SK-N-SH (cell line): ENCODE measurements at regions not wholly inside any gene's neighbourhood (a gene's known extent, or its start where the extent isn't known, plus 50 kb on each side); places are given as distances from the start of the nearest gene placed in this dataset.

Source experiments
- CTCF ChIA-PET: fragments of 300-600, 350-600 bp; formaldehyde crosslinking; extraction: SDS; loops from one replicate; lab custom pipeline; 2021; lab: Yijun Ruan, JAX
- POLR2A ChIA-PET: fragments of 350-600 bp; sonication (Branson Sonifier 250); formaldehyde crosslinking; extraction: SDS; loops from one replicate; lab custom pipeline; 2020; ENCODE audit warnings: antibody characterized with exemption, inconsistent platforms; lab: Yijun Ruan, JAX
- DNase-seq: peaks from one replicate; pipeline ENCODE4 v3.0.0; 2012
- H2AFZ ChIP-seq: fragments of 200-600 bp; sonication (generic); 2 replicates; pipeline ENCODE4 v1.8.1; 2016; ENCODE audit warnings: antibody characterized with exemption, mild to moderate bottlenecking, low read depth
- H3F3A ChIP-seq: fragments of 200-600 bp; sonication (generic); replicated peaks from 2 replicates; pipeline ENCODE3; 2016; ENCODE audit warnings: antibody characterized with exemption, mild to moderate bottlenecking; ENCODE audit not compliant: insufficient read depth
- H3K27ac ChIP-seq, 2 experiments: fragments of 200-500 bp in 1 of 2; fragments of 200-600 bp in 1 of 2; sonication (Bioruptor generic) in 1 of 2; sonication (generic), shearing (Covaris generic) in 1 of 2; 2 replicates each; pipeline versions ENCODE4 v1.5.1 to v1.6.1; 2014 to 2016; ENCODE audit warnings: low read depth in 2 of 2, inconsistent platforms in 1 of 2, low read length in 1 of 2, mild to moderate bottlenecking in 1 of 2, mixed read lengths in 1 of 2
- H3K27me3 ChIP-seq: fragments of 200-600 bp; sonication (generic), shearing (Covaris generic); 2 replicates; pipeline ENCODE4 v1.6.1; 2016; ENCODE audit warnings: mixed run types; ENCODE audit not compliant: insufficient read depth
- H3K36me3 ChIP-seq, 2 experiments: fragments of 200-500 bp in 1 of 2; fragments of 200-600 bp in 1 of 2; sonication (Bioruptor generic) in 1 of 2; sonication (generic) in 1 of 2; replicated peaks in 1 of 2; 2 replicates each; pipeline versions ENCODE3 to v1.5.1; 2014 to 2016; ENCODE audit warnings: low read length in 1 of 2, mild to moderate bottlenecking in 1 of 2; ENCODE audit not compliant: insufficient read depth in 2 of 2, control insufficient read depth in 1 of 2
- H3K4me1 ChIP-seq, 2 experiments: fragments of 200-500 bp in 1 of 2; fragments of 200-600 bp in 1 of 2; sonication (Bioruptor generic) in 1 of 2; sonication (generic), shearing (Covaris generic) in 1 of 2; 2 replicates each; pipeline versions ENCODE4 v1.5.1 to v1.6.1; 2014 to 2016; ENCODE audit warnings: low read depth in 1 of 2, low read length in 1 of 2, mixed run types in 1 of 2; ENCODE audit not compliant: insufficient read depth in 2 of 2, control insufficient read depth in 1 of 2
- H3K4me2 ChIP-seq: fragments of 200-600 bp; sonication (generic), shearing (Covaris generic); 2 replicates; pipeline ENCODE4 v1.6.1; 2017; ENCODE audit warnings: mixed run types
- H3K4me3 ChIP-seq, 2 experiments: fragments of 200-500 bp in 1 of 2; fragments of 200-600 bp in 1 of 2; sonication (Bioruptor generic) in 1 of 2; sonication (generic), shearing (Covaris generic) in 1 of 2; 2 replicates each; pipeline versions ENCODE4 v1.5.1 to v1.8.1; 2014 to 2016; ENCODE audit warnings: low read depth in 2 of 2, inconsistent platforms in 1 of 2, low read length in 1 of 2, mild to moderate bottlenecking in 1 of 2, mixed read lengths in 1 of 2, moderate library complexity in 1 of 2
- H3K79me2 ChIP-seq: fragments of 200-600 bp; sonication (generic); 2 replicates; pipeline ENCODE4 v1.8.1; 2017; ENCODE audit warnings: mild to moderate bottlenecking; ENCODE audit not compliant: insufficient read depth
- H3K9ac ChIP-seq: fragments of 200-600 bp; sonication (generic); 2 replicates; pipeline ENCODE4 v1.6.1; 2017; ENCODE audit warnings: mixed run types
- H3K9me2 ChIP-seq: fragments of 200-600 bp; sonication (generic); 2 replicates; pipeline ENCODE4 v1.6.1; 2017; ENCODE audit warnings: mixed run types
- H3K9me3 ChIP-seq: fragments of 200-600 bp; sonication (generic); 2 replicates; pipeline ENCODE4 v1.6.1; 2017; ENCODE audit warnings: mixed run types, mild to moderate bottlenecking, moderate library complexity
- H4K20me1 ChIP-seq: fragments of 200-600 bp; sonication (generic); 2 replicates; pipeline ENCODE4 v1.6.1; 2017; ENCODE audit warnings: mild to moderate bottlenecking, mixed run types; ENCODE audit not compliant: insufficient read depth
- EP300 ChIP-seq, 2 experiments: IDR thresholded peaks; 2 replicates each; pipeline versions ENCODE4 v1.4.0 to v1.6.1; 2012; ENCODE audit warnings: borderline replicate concordance in 1 of 2, low read depth in 1 of 2, low read length in 1 of 2
- FOXJ3 ChIP-seq: sonication (generic); formaldehyde crosslinking; IDR thresholded peaks from 2 replicates; pipeline ENCODE4 v1.5.1; 2020; ENCODE audit warnings: mild to moderate bottlenecking, missing genetic modification reagents
- GABPA ChIP-seq: IDR thresholded peaks from 2 replicates; pipeline ENCODE4 v1.4.0; 2012; ENCODE audit warnings: low read depth, mild to moderate bottlenecking
- GATA2 ChIP-seq: sonication (generic); formaldehyde crosslinking; IDR thresholded peaks from 2 replicates; pipeline ENCODE4 v1.5.0; 2020; ENCODE audit warnings: mild to moderate bottlenecking, missing genetic modification reagents
- MAX ChIP-seq: IDR thresholded peaks from 2 replicates; pipeline ENCODE4 v1.4.0; 2012; ENCODE audit warnings: low read depth
- RXRA ChIP-seq: IDR thresholded peaks from 2 replicates; pipeline ENCODE4 v1.4.0; 2012; ENCODE audit warnings: low read depth, mild to moderate bottlenecking, borderline replicate concordance
- TAF1 ChIP-seq: IDR thresholded peaks from 2 replicates; pipeline ENCODE4 v1.6.1; 2012; ENCODE audit warnings: low read depth, mild to moderate bottlenecking, low read length, moderate library complexity, borderline replicate concordance
- TCF12 ChIP-seq: IDR thresholded peaks from 2 replicates; pipeline ENCODE4 v1.4.0; 2012
- WGBS: methylation state at CpG from one replicate; pipeline ENCODE4 v1.1.6; 2017; ENCODE audit warnings: low lambda C conversion rate; 5-methylcytosine and 5-hydroxymethylcytosine counted together

- POLR2A ChIA-PET: no interaction called here
- CTCF ChIA-PET: interaction anchor here (1.4 kb wide), 1 partner anchor 20 kb away, joined by 5 read pairs; no protein-coding TSS in a partner anchor
Observed at GRCh38 chr10:26355241-26355640, 82.9 kb upstream of the APBB1IP start.

GRCh38 chr10:26357203-26357602, 80.9 kb upstream of the APBB1IP start:
- 5% methylated on average over 1 of the region's 1 CpG for WGBS
- no peak overlapping the region for H3K27ac ChIP-seq
- H3K4me3 ChIP-seq: no peak overlapping the region
- no peaks in the 10 kb centered on the region for H3K36me3 ChIP-seq
- H4K20me1 ChIP-seq: no peaks in the 10 kb centered on the region
- no peaks in the 10 kb centered on the region for H3K79me2 ChIP-seq
- H3K4me1 ChIP-seq: no peaks in the 10 kb centered on the region
- POLR2A ChIA-PET: no interaction called here
- H3F3A ChIP-seq: no peaks in the 10 kb centered on the region
- H3K9ac ChIP-seq: no peak overlapping the region
- no peak overlapping the region for H3K4me2 ChIP-seq
- H3K27me3 ChIP-seq: no peaks in the 10 kb centered on the region
- no peak for TF ChIP-seq EP300 (IDR thresholded peaks at IDR 0.05; ENCODE audit: borderline replicate concordance in 1 of 2, low read depth in 1 of 2, low read length in 1 of 2)
- no peaks in the 10 kb centered on the region for H3K9me2 ChIP-seq
- H2AFZ ChIP-seq: no peak overlapping the region
- DNase-seq: no peak
- H3K9me3 ChIP-seq: no peaks in the 10 kb centered on the region
- CTCF ChIA-PET: no interaction called here

More at GRCh38 chr10:26355241-26355640, 82.9 kb upstream of the APBB1IP start:
- no peaks in the 10 kb centered on the region for H3K9me3 ChIP-seq
- H3F3A ChIP-seq: no peaks in the 10 kb centered on the region
- TF ChIP-seq FOXJ3 (CRISPR knock-in tag) (no peak), MAX (no peak), TAF1 (no peak)
- DNase-seq: no peak
- H3K4me3 ChIP-seq: no peak overlapping the region
- no peak overlapping the region for H3K27ac ChIP-seq
- no peaks in the 10 kb centered on the region for H3K36me3 ChIP-seq
- H3K27me3 ChIP-seq: no peaks in the 10 kb centered on the region
- H3K9me2 ChIP-seq: no peaks in the 10 kb centered on the region
- H3K9ac ChIP-seq: no peak overlapping the region
- H4K20me1 ChIP-seq: no peaks in the 10 kb centered on the region
- WGBS: 6% methylated on average over 6 of the region's 6 CpGs
- no peaks in the 10 kb centered on the region for H3K4me1 ChIP-seq
- H2AFZ ChIP-seq: no peak overlapping the region
- no peaks in the 10 kb centered on the region for H3K79me2 ChIP-seq
- H3K4me2 ChIP-seq: no peak overlapping the region

GRCh38 chr10:26358071-26358470, 80.1 kb upstream of the APBB1IP start:
- H3F3A ChIP-seq: no peaks in the 10 kb centered on the region
- 11% methylated on average over 2 of the region's 2 CpGs for WGBS
- H3K9me3 ChIP-seq: no peaks in the 10 kb centered on the region

GRCh38 chr10:26359670-26360069, 78.5 kb upstream of the APBB1IP start:
- Histone ChIP-seq H3K4me1 (no peaks in the 10 kb centered on the region), H3F3A (no peaks in the 10 kb centered on the region), H3K4me2 (no peak overlapping the region), H3K9me3 (no peaks in the 10 kb centered on the region), H2AFZ (no peak overlapping the region), H3K4me3 (no peak overlapping the region), H3K79me2 (no peaks in the 10 kb centered on the region), H3K9ac (no peak overlapping the region), H3K9me2 (no peaks in the 10 kb centered on the region), H4K20me1 (no peaks in the 10 kb centered on the region), H3K27me3 (no peaks in the 10 kb centered on the region), H3K27ac (no peak overlapping the region), H3K36me3 (no peaks in the 10 kb centered on the region)
- ChIA-PET CTCF (interaction anchor here (1.6 kb wide), 1 partner anchor 26 kb away, joined by 4 read pairs; no protein-coding TSS in a partner anchor), POLR2A (no interaction called here)
- DNase-seq: no peak
- 4% methylated on average over 1 of the region's 1 CpG for WGBS
- no peak for TF ChIP-seq RXRA
- TF ChIP-seq TCF12: no peak
- TF ChIP-seq GABPA: no peak

More at GRCh38 chr10:26358071-26358470, 80.1 kb upstream of the APBB1IP start:
- Histone ChIP-seq H3K36me3 (no peaks in the 10 kb centered on the region), H3K4me1 (no peaks in the 10 kb centered on the region), H3K9me2 (no peaks in the 10 kb centered on the region), H3K27me3 (no peaks in the 10 kb centered on the region), H2AFZ (no peak overlapping the region), H3K4me2 (no peak overlapping the region), H3K27ac (no peak overlapping the region), H3K79me2 (no peaks in the 10 kb centered on the region), H4K20me1 (no peaks in the 10 kb centered on the region), H3K4me3 (no peak overlapping the region), H3K9ac (no peak overlapping the region)
- CTCF ChIA-PET: no interaction called here
- no peak for DNase-seq
- POLR2A ChIA-PET: no interaction called here
- TF ChIP-seq GATA2 (CRISPR knock-in tag): no peak
- no peak for TF ChIP-seq TAF1
